H9 (cell line): ENCODE measurements at regions not wholly inside any gene's neighbourhood (a gene's known extent, or its start where the extent isn't known, plus 50 kb on each side); places are given as distances from the start of the nearest gene placed in this dataset.

Experiments used
- DNase-seq: peaks from one replicate; pipeline ENCODE4 v3.0.0-alpha.2; 2017
- H2AFZ ChIP-seq: one replicate; pipeline ENCODE4 v1.6.1; 2013; ENCODE audit warnings: mild to moderate bottlenecking, low read length, control low read depth, moderate library complexity
- H2AK5ac ChIP-seq: 2 replicates; pipeline ENCODE4 v1.6.1; 2013; ENCODE audit warnings: low read length, control low read depth, mixed read lengths; ENCODE audit not compliant: insufficient read length
- H2BK120ac ChIP-seq: one replicate; pipeline ENCODE4 v1.6.1; 2013; ENCODE audit warnings: low read depth, mild to moderate bottlenecking, low read length, control low read depth, inconsistent platforms; ENCODE audit not compliant: poor library complexity, severe bottlenecking
- H2BK12ac ChIP-seq: 2 replicates; pipeline ENCODE4 v1.6.1; 2013; ENCODE audit warnings: low read length, control low read depth, mixed read lengths, low read depth; ENCODE audit not compliant: insufficient read length
- H2BK15ac ChIP-seq: 2 replicates; pipeline ENCODE4 v1.6.1; 2013; ENCODE audit warnings: low read depth, low read length, control low read depth
- H2BK20ac ChIP-seq: one replicate; pipeline ENCODE4 v1.6.1; 2013; ENCODE audit warnings: low read depth, mild to moderate bottlenecking, low read length, control low read depth, inconsistent platforms; ENCODE audit not compliant: poor library complexity, severe bottlenecking
- H2BK5ac ChIP-seq: 2 replicates; pipeline ENCODE4 v1.6.1; 2013; ENCODE audit warnings: low read length, control low read depth, mixed read lengths; ENCODE audit not compliant: insufficient read length
- H3K14ac ChIP-seq: 2 replicates; pipeline ENCODE4 v1.6.1; 2013; ENCODE audit warnings: low read length, control low read depth; ENCODE audit not compliant: insufficient read depth
- H3K18ac ChIP-seq: 2 replicates; pipeline ENCODE4 v1.6.1; 2013; ENCODE audit warnings: low read depth, mild to moderate bottlenecking, mixed read lengths, low read length, control low read depth; ENCODE audit not compliant: insufficient read length
- H3K23ac ChIP-seq: 2 replicates; pipeline ENCODE4 v1.6.1; 2013; ENCODE audit warnings: low read length, control low read depth, mixed read lengths, low read depth; ENCODE audit not compliant: insufficient read length
- H3K23me2 ChIP-seq: 2 replicates; pipeline ENCODE4 v1.6.1; 2013; ENCODE audit warnings: low read depth, mild to moderate bottlenecking, mixed read lengths, low read length, control low read depth; ENCODE audit not compliant: insufficient read length, poor library complexity, severe bottlenecking
- H3K27ac ChIP-seq: 2 replicates; pipeline ENCODE4 v1.5.1; 2013; ENCODE audit warnings: low read length, control low read depth, mixed read lengths, low read depth; ENCODE audit not compliant: insufficient read length
- H3K27me3 ChIP-seq: 2 replicates; pipeline ENCODE4 v1.6.1; 2013; ENCODE audit warnings: low read length, control low read depth, inconsistent platforms; ENCODE audit not compliant: insufficient read depth
- H3K4ac ChIP-seq: 2 replicates; pipeline ENCODE4 v1.6.1; 2013; ENCODE audit warnings: low read depth, mild to moderate bottlenecking, control low read depth, inconsistent platforms, low read length, moderate library complexity
- H3K4me1 ChIP-seq: 2 replicates; pipeline ENCODE4 v1.6.1; 2013; ENCODE audit warnings: low read length, control low read depth, inconsistent platforms; ENCODE audit not compliant: insufficient read depth
- H3K4me2 ChIP-seq: 2 replicates; pipeline ENCODE4 v1.6.1; 2013; ENCODE audit warnings: low read length, control low read depth, mixed read lengths; ENCODE audit not compliant: insufficient read length, insufficient read depth
- H3K56ac ChIP-seq: 2 replicates; pipeline ENCODE4 v1.6.1; 2013; ENCODE audit warnings: low read depth, mild to moderate bottlenecking, mixed read lengths, low read length, control low read depth; ENCODE audit not compliant: insufficient read length
- H3K79me1 ChIP-seq: 2 replicates; pipeline ENCODE4 v1.6.1; 2013; ENCODE audit warnings: low read depth, mild to moderate bottlenecking, moderate library complexity, low read length, control low read depth, inconsistent platforms; ENCODE audit not compliant: insufficient read depth, poor library complexity, severe bottlenecking
- H3K79me2 ChIP-seq: 2 replicates; pipeline ENCODE4 v1.6.1; 2013; ENCODE audit warnings: low read length, control low read depth, inconsistent platforms; ENCODE audit not compliant: insufficient read depth
- H3K9ac ChIP-seq: 2 replicates; pipeline ENCODE4 v1.6.1; 2013; ENCODE audit warnings: low read length, control low read depth, mixed read lengths; ENCODE audit not compliant: insufficient read length; ENCODE audit errors: extremely low read depth
- H3K9me3 ChIP-seq: one replicate; pipeline ENCODE4 v1.6.1; 2013; ENCODE audit warnings: low read depth, low read length, inconsistent platforms; ENCODE audit not compliant: control insufficient read depth
- H3T11ph ChIP-seq: one replicate; pipeline ENCODE4 v1.6.1; 2013; ENCODE audit warnings: mild to moderate bottlenecking, low read length, control low read depth, inconsistent platforms
- H4K20me1 ChIP-seq: one replicate; pipeline ENCODE4 v1.6.1; 2013; ENCODE audit not compliant: control insufficient read depth, insufficient read length, insufficient read depth
- H4K5ac ChIP-seq: 2 replicates; pipeline ENCODE4 v1.6.1; 2013; ENCODE audit warnings: low read depth, mild to moderate bottlenecking, mixed read lengths, low read length, control low read depth; ENCODE audit not compliant: insufficient read length
- H4K8ac ChIP-seq: replicated peaks from 2 replicates; pipeline ENCODE4 v1.6.1; 2013; ENCODE audit warnings: low read length, control low read depth, mixed read lengths, low read depth; ENCODE audit not compliant: insufficient read length
- H4K91ac ChIP-seq: 2 replicates; pipeline ENCODE4 v1.6.1; 2013; ENCODE audit warnings: low read depth, mild to moderate bottlenecking, moderate library complexity, mixed read lengths, low read length, control low read depth; ENCODE audit not compliant: insufficient read length
- H3K27ac Mint-ChIP-seq, 3 experiments: 2 replicates in 2 of 3; 3 replicates in 1 of 3; pipeline ENCODE4 v1.8.0; 2020 to 2021; ENCODE audit warnings: mixed read lengths in 3 of 3, mild to moderate bottlenecking in 1 of 3, moderate library complexity in 1 of 3
- H3K27me3 Mint-ChIP-seq: 2 replicates; pipeline ENCODE4 v1.8.0; 2021; ENCODE audit warnings: low read depth, mild to moderate bottlenecking, moderate library complexity, mixed read lengths
- H3K36me3 Mint-ChIP-seq, 3 experiments: 2 replicates in 2 of 3; 3 replicates in 1 of 3; pipeline ENCODE4 v1.8.0; 2020 to 2021; ENCODE audit warnings: low read depth in 3 of 3, mixed read lengths in 3 of 3; ENCODE audit not compliant: insufficient read depth in 1 of 3
- H3K4me1 Mint-ChIP-seq, 2 experiments: 2 replicates each; pipeline ENCODE4 v1.8.0; 2020; ENCODE audit warnings: mixed read lengths in 2 of 2
- H3K4me3 Mint-ChIP-seq, 2 experiments: 2 replicates in 1 of 2; 3 replicates in 1 of 2; pipeline ENCODE4 v1.8.0; 2020 to 2021; ENCODE audit warnings: mild to moderate bottlenecking in 2 of 2, mixed read lengths in 2 of 2, moderate library complexity in 1 of 2
- H3K9me3 Mint-ChIP-seq, 2 experiments: 2 replicates in 1 of 2; 3 replicates in 1 of 2; pipeline ENCODE4 v1.8.0; 2020; ENCODE audit warnings: mild to moderate bottlenecking in 2 of 2, mixed read lengths in 2 of 2, moderate library complexity in 1 of 2
- CTCF ChIP-seq: fragments of 200-600 bp; sonication (generic); conservative IDR thresholded peaks from 3 replicates; pipeline ENCODE4 v1.8.0; 2021; ENCODE audit warnings: antibody characterized with exemption, mild to moderate bottlenecking
- WGBS: extraction: QIAGEN DNeasy Blood & Tissue Kit; methylation state at CpG from one replicate; pipeline ENCODE4 v1.1.7; 2013; ENCODE audit warnings: missing lambda C conversion rate, low lambda C conversion rate, mixed read lengths; ENCODE audit not compliant: insufficient read length; ENCODE audit errors: extremely low coverage; 5-methylcytosine and 5-hydroxymethylcytosine counted together

DNA sequence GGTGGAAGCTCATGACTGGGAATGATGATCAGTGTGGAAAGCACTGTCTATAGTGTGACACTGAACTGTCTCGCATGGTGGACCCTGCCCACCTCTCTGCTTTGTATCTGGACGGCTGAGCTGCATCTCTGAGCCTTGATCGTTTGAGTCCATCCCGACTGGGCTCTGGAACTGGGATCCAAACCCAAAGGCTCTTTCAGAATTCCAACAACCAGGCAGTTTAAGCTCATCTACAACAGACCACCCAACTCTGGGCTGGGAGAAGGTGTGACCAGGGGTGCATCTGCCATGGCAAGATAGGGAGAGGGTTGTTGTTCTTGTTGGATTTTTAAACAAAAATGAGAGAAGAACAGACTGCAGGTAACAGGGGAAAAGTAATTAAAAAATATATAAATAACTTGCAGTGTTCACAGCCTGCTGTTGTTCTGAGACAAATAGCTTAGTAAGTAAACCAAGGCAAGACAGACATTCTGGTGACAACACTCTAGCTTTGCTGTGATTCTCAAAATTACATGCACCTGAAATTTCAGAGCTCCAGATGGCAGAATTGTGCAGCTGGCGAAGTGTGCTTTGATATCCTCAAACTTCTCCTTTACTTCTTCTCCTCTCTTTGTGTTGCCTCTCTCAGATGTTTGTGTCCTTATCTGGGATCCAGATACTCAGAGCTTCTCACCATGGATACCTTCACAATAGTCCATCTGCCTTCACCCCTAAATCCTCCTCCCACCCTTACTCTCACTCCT, 209.6 kb downstream of the EMP1 start:
- no peaks in the 10 kb centered on the region for H3K79me1 ChIP-seq

More for the DNA sequence above, 209.6 kb downstream of the EMP1 start:
- no peaks in the 10 kb centered on the region; the same call in none of the 2 replicates for H3K27me3 Mint-ChIP-seq
- no peak for DNase-seq
- no peak overlapping the region for H3K4ac ChIP-seq
- H4K5ac ChIP-seq, result no peak overlapping the region
- no peak overlapping the region for H3K9ac ChIP-seq
- H2BK120ac ChIP-seq, result no peak overlapping the region
- H3K79me2 ChIP-seq, result no peaks in the 10 kb centered on the region
- H2AK5ac ChIP-seq, result no peak overlapping the region
- no peaks in the 10 kb centered on the region for H3K9me3 ChIP-seq
- peaks cover 0 to 8% (median 0%) of the 10 kb centered on the region in 3 experiments; a peak in 4 of 7 replicates for H3K36me3 Mint-ChIP-seq
- no peak overlapping the region for H3K18ac ChIP-seq
- H3K27me3 ChIP-seq, result no peaks in the 10 kb centered on the region
- H2BK15ac ChIP-seq, result no peak overlapping the region
- H3K27ac Mint-ChIP-seq, result peak overlapping the region in 1 of 3 experiments; percentile 59; a peak in 2 of 7 replicates
- H3T11ph ChIP-seq, result no peak overlapping the region
- no peak overlapping the region for H4K8ac ChIP-seq
- TF ChIP-seq CTCF, result no peak
- H3K4me3 Mint-ChIP-seq, result no peak overlapping the region
- H3K27ac ChIP-seq, result no peak overlapping the region
- H2BK12ac ChIP-seq, result no peak overlapping the region
- H3K9me3 Mint-ChIP-seq, result peaks cover 10% of the 10 kb centered on the region in 2 experiments; a peak in 4 of 5 replicates
- H3K56ac ChIP-seq, result no peak overlapping the region
- no peak overlapping the region for H2BK20ac ChIP-seq
- WGBS, result no CpG with 5 or more reads among the region's 5 CpGs
- H3K4me2 ChIP-seq, result no peak overlapping the region
- no peak overlapping the region for H2BK5ac ChIP-seq
- H3K23ac ChIP-seq, result no peak overlapping the region
- no peaks in the 10 kb centered on the region for H4K20me1 ChIP-seq
- peaks cover 0 to 5% of the 10 kb centered on the region in 2 experiments; a peak in 2 of 4 replicates for H3K4me1 Mint-ChIP-seq
- no peak overlapping the region for H3K14ac ChIP-seq
- H2AFZ ChIP-seq, result no peak overlapping the region
- no peaks in the 10 kb centered on the region for H3K4me1 ChIP-seq
- no peaks in the 10 kb centered on the region for H3K23me2 ChIP-seq
- no peak overlapping the region for H4K91ac ChIP-seq
